Adrenal gland (tissue), 9 donors: ENCODE measurements at regions not wholly inside any gene's neighbourhood (a gene's known extent, or its start where the extent isn't known, plus 50 kb on each side); places are given as distances from the start of the nearest gene placed in this dataset.
A peak's percentile ranks its signal among the peaks of the same experiment; 100 is the strongest.

ENCODE experiments used
- DNase-seq, 7 donors: peaks; one replicate each; pipeline ENCODE4 v3.0.0-alpha.2; 2019 to 2020
- H3K27ac ChIP-seq, 5 donors: fragments of 200-600 bp; sonication (generic) in 4 of 5; 1 replicate in 3 of 5; 2 replicates in 2 of 5; pipeline versions ENCODE4 v1.5.1 to v1.8.0; 2016 to 2020; ENCODE audit warnings: mild to moderate bottlenecking in 1 of 5
- H3K27me3 ChIP-seq: fragments of 200-600 bp; 2 replicates; pipeline ENCODE4 v1.8.0; 2021
- H3K36me3 ChIP-seq, 2 donors: fragments of 200-600 bp; replicated peaks in 1 of 2; 1 replicate in 1 of 2; 2 replicates in 1 of 2; pipeline versions ENCODE4 v1.5.1 to v1.8.0; 2018 to 2022
- H3K4me1 ChIP-seq, 2 donors: fragments of 200-600 bp; replicated peaks in 1 of 2; 1 replicate in 1 of 2; 2 replicates in 1 of 2; pipeline versions ENCODE4 v1.5.1 to v1.8.0; 2018 to 2021
- H3K4me3 ChIP-seq, 4 donors: fragments of 200-600 bp; sonication (generic) in 3 of 4; one replicate each; pipeline ENCODE4 v1.5.1; 2016 to 2018
- H3K9me3 ChIP-seq, 3 donors: fragments of 200-600 bp; sonication (generic) in 1 of 3; replicated peaks in 1 of 3; 1 replicate in 2 of 3; 2 replicates in 1 of 3; pipeline versions ENCODE4 v1.5.1 to v1.8.0; 2016 to 2021
- POLR2A ChIP-seq, 2 donors: fragments of 450-650 bp; IDR thresholded peaks; one replicate each; pipeline ENCODE4 v1.6.1; 2017; ENCODE audit warnings: antibody characterized with exemption in 2 of 2, mild to moderate bottlenecking in 2 of 2, moderate library complexity in 1 of 2
- WGBS, 4 donors: extraction: QIAGEN DNeasy Blood & Tissue Kit in 2 of 4; methylation state at CpG; one replicate each; pipeline versions ENCODE4 v1.1.5 to v1.1.7; 2013 to 2017; 5-methylcytosine and 5-hydroxymethylcytosine counted together
- intact Hi-C, 2 donors: fragments of 100-400 bp; cut with DNase I; formaldehyde crosslinking; loops; one replicate each; pipeline versions ENCODE4 v1.14.1 to v1.15.0; 2022 to 2023
- TF ChIP-seq, protein P1 (sequence below), 6 experiments: fragments of 450-650 bp in 4 of 6; fragments of 200-600 bp in 2 of 6; sonication (generic) in 1 of 6; IDR thresholded peaks; 1 replicate in 5 of 6; 2 replicates in 1 of 6; pipeline versions ENCODE4 v1.5.1 to v1.8.0; 2016 to 2021; ENCODE audit warnings: antibody characterized with exemption in 6 of 6, mild to moderate bottlenecking in 2 of 6, moderate library complexity in 1 of 6
- donor health status: healthy with polysubstance abuse.
- donor health status: Bipolar disorder and iron deficiency.
- donor health status: DM: yes; HTN: yes; CAD: no.
- donor health status: DM: no; HTN: no; CAD: no.
- donor health status: DM: no; HTN: no; CAD: no.

GRCh38 chr3:30510596-30510995 lies 95.8 kb upstream of the TGFBR2 start:
- H3K9me3 ChIP-seq, result no peaks in the 10 kb centered on the region
- DNase-seq, result no peak
- H3K36me3 ChIP-seq, result no peaks in the 10 kb centered on the region
- H3K27me3 ChIP-seq, result no peaks in the 10 kb centered on the region
- H3K4me3 ChIP-seq, result no peak overlapping the region
- H3K27ac ChIP-seq, result no peak overlapping the region
- TF ChIP-seq POLR2A (IDR thresholded peaks at IDR 0.05), result no peak
- TF ChIP-seq, protein P1, sequence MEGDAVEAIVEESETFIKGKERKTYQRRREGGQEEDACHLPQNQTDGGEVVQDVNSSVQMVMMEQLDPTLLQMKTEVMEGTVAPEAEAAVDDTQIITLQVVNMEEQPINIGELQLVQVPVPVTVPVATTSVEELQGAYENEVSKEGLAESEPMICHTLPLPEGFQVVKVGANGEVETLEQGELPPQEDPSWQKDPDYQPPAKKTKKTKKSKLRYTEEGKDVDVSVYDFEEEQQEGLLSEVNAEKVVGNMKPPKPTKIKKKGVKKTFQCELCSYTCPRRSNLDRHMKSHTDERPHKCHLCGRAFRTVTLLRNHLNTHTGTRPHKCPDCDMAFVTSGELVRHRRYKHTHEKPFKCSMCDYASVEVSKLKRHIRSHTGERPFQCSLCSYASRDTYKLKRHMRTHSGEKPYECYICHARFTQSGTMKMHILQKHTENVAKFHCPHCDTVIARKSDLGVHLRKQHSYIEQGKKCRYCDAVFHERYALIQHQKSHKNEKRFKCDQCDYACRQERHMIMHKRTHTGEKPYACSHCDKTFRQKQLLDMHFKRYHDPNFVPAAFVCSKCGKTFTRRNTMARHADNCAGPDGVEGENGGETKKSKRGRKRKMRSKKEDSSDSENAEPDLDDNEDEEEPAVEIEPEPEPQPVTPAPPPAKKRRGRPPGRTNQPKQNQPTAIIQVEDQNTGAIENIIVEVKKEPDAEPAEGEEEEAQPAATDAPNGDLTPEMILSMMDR (IDR thresholded peaks at IDR 0.05), result no peak
- 85 to 93% (median 89%) methylated on average over 3 of the region's 3 CpGs for WGBS, 4 donors
- peaks cover 8 to 12% of the 10 kb centered on the region in 2 donors for H3K4me1 ChIP-seq
- intact Hi-C loops, result loop anchor here in 1 of 2 donors (10.0 kb wide), 1 partner anchor 174 kb away; no protein-coding TSS in a partner anchor

DNA sequence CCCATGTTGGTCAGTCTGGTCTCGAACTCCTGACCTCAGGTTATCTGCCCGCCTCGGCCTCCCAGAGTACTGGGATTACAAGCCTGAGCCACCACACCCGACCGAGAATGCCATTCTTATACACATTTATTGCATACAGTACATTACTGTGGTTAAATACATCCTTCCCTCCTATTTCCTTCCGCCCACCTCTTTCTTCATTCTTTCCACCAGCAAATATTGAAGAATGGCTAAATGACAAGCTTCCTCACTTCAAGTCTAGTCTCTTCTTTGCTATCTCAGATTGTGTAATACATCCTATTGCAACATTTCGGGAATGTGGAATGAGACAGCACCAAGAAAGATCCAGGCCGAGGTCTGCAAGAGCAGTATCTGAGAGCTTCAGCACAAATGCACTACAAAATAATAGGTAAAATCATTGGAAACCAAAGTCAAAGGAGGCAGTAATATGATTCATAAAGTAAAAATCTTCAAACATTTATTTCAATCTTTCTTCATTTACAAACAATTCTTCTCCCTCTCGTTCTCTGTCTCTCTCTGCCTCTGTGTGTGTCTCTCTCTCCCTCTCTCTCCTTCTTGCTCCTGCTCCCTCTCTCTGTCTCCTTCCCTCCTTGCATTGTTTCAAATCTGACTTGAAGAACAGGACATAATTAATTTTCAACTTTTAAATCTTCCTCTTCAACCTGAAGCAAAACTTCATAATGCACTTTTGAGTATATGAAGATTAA lies 94.7 kb upstream of the TGFBR2 start:
- Histone ChIP-seq H3K4me1 (peaks cover 8 to 12% of the 10 kb centered on the region in 2 donors), H3K4me3 (no peak overlapping the region), H3K27me3 (no peaks in the 10 kb centered on the region), H3K9me3 (no peaks in the 10 kb centered on the region), H3K27ac (peak overlapping the region in 3 of 5 donors; percentile 18 to 66 (median 44)), H3K36me3 (no peaks in the 10 kb centered on the region)
- peak in 6 of 7 donors; percentile 39 to 68 (median 52) for DNase-seq
- intact Hi-C loops, result loop anchor here in 1 of 2 donors (10.0 kb wide), 1 partner anchor 173 kb away; no protein-coding TSS in a partner anchor
- 44 to 52% (median 47%) methylated on average over 9 of the region's 9 CpGs for WGBS, 4 donors
- TF ChIP-seq, protein P1 (IDR thresholded peaks at IDR 0.05), result no peak
- TF ChIP-seq POLR2A (IDR thresholded peaks at IDR 0.05), result no peak

DNA sequence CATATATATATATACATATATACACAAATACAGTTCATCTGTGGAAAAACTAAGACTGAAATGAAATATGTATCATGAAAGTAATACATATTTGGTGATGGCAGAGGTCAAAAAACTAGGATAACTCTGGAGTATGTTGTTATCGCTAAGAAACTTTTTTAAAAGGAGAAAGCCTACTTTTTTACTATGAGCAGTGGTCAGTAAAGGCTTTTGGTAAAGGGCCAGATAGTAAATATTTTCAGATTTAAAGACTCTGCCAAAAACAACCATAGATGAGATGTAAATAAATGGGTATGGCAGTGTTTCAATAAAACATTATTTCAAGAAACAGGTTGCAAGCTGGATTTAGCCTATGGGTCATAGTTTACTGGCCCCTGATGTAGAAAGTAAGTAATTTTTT lies 93.8 kb upstream of the TGFBR2 start:
- Histone ChIP-seq H3K36me3 (no peaks in the 10 kb centered on the region), H3K27ac (peak overlapping the region in 1 of 5 donors; percentile 12), H3K9me3 (no peaks in the 10 kb centered on the region), H3K4me1 (peaks cover 8 to 12% of the 10 kb centered on the region in 2 donors), H3K27me3 (no peaks in the 10 kb centered on the region), H3K4me3 (no peak overlapping the region)
- no peak for TF ChIP-seq POLR2A (IDR thresholded peaks at IDR 0.05)
- TF ChIP-seq, protein P1 (IDR thresholded peaks at IDR 0.05), result no peak
- 36 to 87% (median 41%) methylated on average over 1 of the region's 1 CpG for WGBS, 4 donors
- DNase-seq, result no peak
- intact Hi-C loops, result loop anchor here in 1 of 2 donors (10.0 kb wide), 1 partner anchor 172 kb away; no protein-coding TSS in a partner anchor

GRCh38 chr3:30513374-30514152 lies 92.8 kb upstream of the TGFBR2 start:
- Histone ChIP-seq H3K27me3 (no peaks in the 10 kb centered on the region), H3K9me3 (no peaks in the 10 kb centered on the region), H3K36me3 (no peaks in the 10 kb centered on the region), H3K4me1 (peaks cover 8 to 19% of the 10 kb centered on the region in 2 donors), H3K4me3 (no peak overlapping the region), H3K27ac (no peak overlapping the region)
- DNase-seq, result no peak
- intact Hi-C loops, result loop anchor here in 1 of 2 donors (10.0 kb wide), 1 partner anchor 171 kb away; no protein-coding TSS in a partner anchor
- no peak for TF ChIP-seq POLR2A (IDR thresholded peaks at IDR 0.05)
- TF ChIP-seq, protein P1 (IDR thresholded peaks at IDR 0.05), result no peak
- 91 to 95% (median 92%) methylated on average over 4 of the region's 4 CpGs for WGBS, 4 donors
